Glutamatergic neuron (in vitro differentiated cells): ENCODE measurements at regions not wholly inside any gene's neighbourhood (a gene's known extent, or its start where the extent isn't known, plus 50 kb on each side); places are given as distances from the start of the nearest gene placed in this dataset.

ENCODE experiments used
- DNase-seq: peaks from one replicate; pipeline ENCODE4 v3.0.0; 2022
- H3K27ac Mint-ChIP-seq: one replicate; pipeline ENCODE4 v1.8.0; 2020; ENCODE audit warnings: mild to moderate bottlenecking, mixed read lengths, inconsistent platforms; ENCODE audit not compliant: unreplicated experiment
- H3K27me3 Mint-ChIP-seq: one replicate; pipeline ENCODE4 v1.8.0; 2020; ENCODE audit warnings: mild to moderate bottlenecking, moderate library complexity, mixed read lengths, inconsistent platforms; ENCODE audit not compliant: unreplicated experiment
- H3K36me3 Mint-ChIP-seq: one replicate; pipeline ENCODE4 v1.8.0; 2020; ENCODE audit warnings: mild to moderate bottlenecking, mixed read lengths, inconsistent platforms; ENCODE audit not compliant: unreplicated experiment
- H3K4me1 Mint-ChIP-seq: one replicate; pipeline ENCODE4 v1.8.0; 2020; ENCODE audit warnings: mild to moderate bottlenecking, low read depth, mixed read lengths, inconsistent platforms; ENCODE audit not compliant: unreplicated experiment
- H3K4me3 Mint-ChIP-seq: one replicate; pipeline ENCODE4 v1.8.0; 2020; ENCODE audit warnings: mild to moderate bottlenecking, mixed read lengths, inconsistent platforms; ENCODE audit not compliant: unreplicated experiment
- H3K9me3 Mint-ChIP-seq: one replicate; pipeline ENCODE4 v1.8.0; 2020; ENCODE audit warnings: mild to moderate bottlenecking, moderate library complexity, mixed read lengths, inconsistent platforms; ENCODE audit not compliant: unreplicated experiment
- TF ChIP-seq, protein P1 (sequence below): fragments of 200-600 bp; sonication (generic); IDR thresholded peaks from one replicate; pipeline ENCODE4 v1.5.0; 2021; ENCODE audit not compliant: partially characterized antibody, unreplicated experiment

- Mint-ChIP-seq H3K4me1 (peaks cover 15% of the 10 kb centered on the region), H3K27me3 (peaks cover 3% of the 10 kb centered on the region), H3K9me3 (no peaks in the 10 kb centered on the region), H3K27ac (no peak overlapping the region), H3K36me3 (peaks cover 5% of the 10 kb centered on the region), H3K4me3 (no peak overlapping the region)
- TF ChIP-seq, protein P1, sequence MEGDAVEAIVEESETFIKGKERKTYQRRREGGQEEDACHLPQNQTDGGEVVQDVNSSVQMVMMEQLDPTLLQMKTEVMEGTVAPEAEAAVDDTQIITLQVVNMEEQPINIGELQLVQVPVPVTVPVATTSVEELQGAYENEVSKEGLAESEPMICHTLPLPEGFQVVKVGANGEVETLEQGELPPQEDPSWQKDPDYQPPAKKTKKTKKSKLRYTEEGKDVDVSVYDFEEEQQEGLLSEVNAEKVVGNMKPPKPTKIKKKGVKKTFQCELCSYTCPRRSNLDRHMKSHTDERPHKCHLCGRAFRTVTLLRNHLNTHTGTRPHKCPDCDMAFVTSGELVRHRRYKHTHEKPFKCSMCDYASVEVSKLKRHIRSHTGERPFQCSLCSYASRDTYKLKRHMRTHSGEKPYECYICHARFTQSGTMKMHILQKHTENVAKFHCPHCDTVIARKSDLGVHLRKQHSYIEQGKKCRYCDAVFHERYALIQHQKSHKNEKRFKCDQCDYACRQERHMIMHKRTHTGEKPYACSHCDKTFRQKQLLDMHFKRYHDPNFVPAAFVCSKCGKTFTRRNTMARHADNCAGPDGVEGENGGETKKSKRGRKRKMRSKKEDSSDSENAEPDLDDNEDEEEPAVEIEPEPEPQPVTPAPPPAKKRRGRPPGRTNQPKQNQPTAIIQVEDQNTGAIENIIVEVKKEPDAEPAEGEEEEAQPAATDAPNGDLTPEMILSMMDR = no peak
- DNase-seq = no peak
These were observed 56.7 kb upstream of the CXCL14 start for GRCh38 chr5:135635451-135635850.

DNA sequence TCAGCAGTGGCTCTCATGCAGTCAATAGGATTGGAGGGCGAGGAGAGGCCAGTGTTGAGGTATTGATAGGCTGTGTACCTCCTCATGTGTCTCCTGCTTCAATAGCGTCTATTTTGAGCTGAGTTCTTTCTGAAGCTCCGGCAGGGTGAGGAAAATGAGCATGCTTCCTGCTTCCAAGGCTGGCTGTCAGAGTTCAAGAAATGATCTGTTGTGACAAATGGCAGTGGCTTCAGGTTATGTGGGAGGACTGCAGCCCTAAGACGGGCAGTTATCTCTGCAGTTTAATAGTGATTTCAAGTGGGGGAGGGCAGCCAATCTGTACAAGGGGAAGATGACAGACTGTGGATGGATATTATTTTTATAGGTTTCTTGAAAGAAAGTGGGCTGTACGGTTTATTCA lies 54.0 kb upstream of the CXCL14 start:
- H3K4me1 Mint-ChIP-seq = peaks cover 15% of the 10 kb centered on the region
- H3K27me3 Mint-ChIP-seq = peaks cover 3% of the 10 kb centered on the region
- H3K9me3 Mint-ChIP-seq = peaks cover 3% of the 10 kb centered on the region
- no peak overlapping the region for H3K27ac Mint-ChIP-seq
- no peak overlapping the region for H3K4me3 Mint-ChIP-seq
- H3K36me3 Mint-ChIP-seq = peaks cover 13% of the 10 kb centered on the region
- TF ChIP-seq, protein P1 = no peak
- DNase-seq = no peak

DNA sequence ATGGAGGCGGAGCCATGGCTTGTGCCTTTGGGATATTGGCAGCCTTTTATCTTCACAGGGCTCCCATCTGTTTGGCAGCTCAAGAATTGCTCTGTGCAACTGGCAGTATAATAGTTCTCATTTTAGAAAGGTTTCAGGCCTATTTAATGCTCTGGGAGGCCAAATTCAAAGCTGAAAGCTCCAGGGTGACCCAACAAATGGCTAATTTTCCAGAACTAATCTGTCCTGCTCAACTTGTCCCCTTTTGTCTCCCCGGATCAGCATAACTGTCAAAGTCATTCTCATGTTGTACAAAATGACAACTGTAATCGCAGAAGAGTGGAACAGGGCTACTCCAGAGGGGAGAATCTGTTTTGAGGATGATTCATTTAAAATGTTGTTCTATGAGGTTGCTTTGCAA lies 52.6 kb upstream of the CXCL14 start:
- Mint-ChIP-seq H3K4me3 (no peak overlapping the region), H3K36me3 (peaks cover 13% of the 10 kb centered on the region), H3K27ac (no peak overlapping the region), H3K4me1 (peaks cover 9% of the 10 kb centered on the region), H3K9me3 (peaks cover 3% of the 10 kb centered on the region), H3K27me3 (peaks cover 3% of the 10 kb centered on the region)
- no peak for DNase-seq
- TF ChIP-seq, protein P1 = no peak

GRCh38 chr5:135629666-135630065 lies 50.9 kb upstream of the CXCL14 start:
- H3K36me3 Mint-ChIP-seq = peaks cover 17% of the 10 kb centered on the region
- no peak for DNase-seq
- TF ChIP-seq, protein P1 = no peak
- no peak overlapping the region for H3K27ac Mint-ChIP-seq
- H3K4me3 Mint-ChIP-seq = no peak overlapping the region
- H3K27me3 Mint-ChIP-seq = peaks cover 1% of the 10 kb centered on the region
- peaks cover 3% of the 10 kb centered on the region for H3K9me3 Mint-ChIP-seq
- no peaks in the 10 kb centered on the region for H3K4me1 Mint-ChIP-seq

DNA sequence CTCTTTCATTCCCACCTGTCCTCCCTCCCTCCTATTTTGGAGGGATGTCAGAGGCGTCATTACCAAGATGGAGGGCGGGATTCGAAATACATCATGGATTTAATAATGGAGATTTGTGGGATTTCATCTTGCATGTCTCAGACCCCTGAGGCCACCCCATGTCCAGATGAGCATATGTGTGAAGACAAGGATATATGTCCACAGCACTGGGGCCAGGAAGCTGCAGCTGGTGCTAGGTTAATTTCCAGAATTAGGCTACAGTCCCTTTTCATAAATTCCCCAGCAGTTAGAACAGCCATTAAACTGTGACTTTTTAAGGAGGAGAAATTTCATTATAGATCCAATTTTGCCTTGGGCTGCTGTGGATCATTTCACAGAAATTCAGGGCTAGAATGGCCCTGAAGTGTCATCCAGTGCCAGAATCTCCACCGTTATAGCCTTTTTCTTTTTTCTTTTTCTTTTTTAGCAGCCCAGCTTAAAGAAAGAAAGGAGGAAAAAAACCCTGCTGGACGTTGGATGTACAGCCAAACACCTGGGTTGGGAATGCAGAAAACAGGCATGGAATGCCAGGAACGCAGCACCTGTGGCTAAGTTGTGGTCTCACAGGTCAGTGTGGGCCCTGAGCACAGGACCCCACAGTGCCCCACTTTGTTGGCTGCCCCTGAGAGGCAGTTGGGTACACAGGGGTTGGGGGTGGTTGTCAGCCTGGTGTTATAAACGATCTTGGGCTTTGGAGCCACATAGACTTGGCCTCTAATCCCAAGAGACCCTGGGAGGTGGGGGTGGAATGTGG lies 50.2 kb upstream of the CXCL14 start:
- no peak overlapping the region for H3K4me3 Mint-ChIP-seq
- H3K27me3 Mint-ChIP-seq = peaks cover 3% of the 10 kb centered on the region
- H3K4me1 Mint-ChIP-seq = no peaks in the 10 kb centered on the region
- TF ChIP-seq, protein P1 = no peak
- no peak overlapping the region for H3K27ac Mint-ChIP-seq
- DNase-seq = no peak
- peaks cover 3% of the 10 kb centered on the region for H3K9me3 Mint-ChIP-seq
- peaks cover 15% of the 10 kb centered on the region for H3K36me3 Mint-ChIP-seq
